Keratinocyte (primary cell): ENCODE measurements at regions not wholly inside any gene's neighbourhood (a gene's known extent, or its start where the extent isn't known, plus 50 kb on each side); places are given as distances from the start of the nearest gene placed in this dataset.
"Not testable (repeated sequence)": the region's sequence is repeated elsewhere in the genome, so short reads cannot be mapped to it uniquely, and the experiment has no call there.

Source experiments
- DNase-seq: peaks from one replicate; pipeline ENCODE4 v3.0.0-alpha.2; 2011; ENCODE audit warnings: low read depth, missing footprints, low spot score
- FAIRE-seq: peaks from 2 replicates; lab custom pipeline; 2011; peaks lifted over from hg19 to GRCh38; lab: Jason Lieb, UNC
- H2AFZ ChIP-seq: 2 replicates; pipeline ENCODE4 v1.6.0; 2012; ENCODE audit warnings: low read length, control low read depth, inconsistent platforms; ENCODE audit not compliant: control insufficient read depth
- H3K27ac ChIP-seq: 2 replicates; pipeline ENCODE4 v1.5.1; 2011; ENCODE audit warnings: low read length; ENCODE audit not compliant: control insufficient read depth, insufficient read depth
- H3K27me3 ChIP-seq: 3 replicates; pipeline ENCODE4 v1.6.0; 2011; ENCODE audit warnings: low read length; ENCODE audit not compliant: control insufficient read depth, insufficient read depth; ENCODE audit errors: extremely low read depth
- H3K36me3 ChIP-seq, 2 experiments: 2 replicates in 1 of 2; 3 replicates in 1 of 2; pipeline ENCODE4 v1.5.1; 2011; ENCODE audit warnings: low read length in 2 of 2, mild to moderate bottlenecking in 1 of 2; ENCODE audit not compliant: control insufficient read depth in 2 of 2, insufficient read depth in 2 of 2; ENCODE audit errors: extremely low read depth in 1 of 2
- H3K4me1 ChIP-seq: 3 replicates; pipeline ENCODE4 v1.5.1; 2011; ENCODE audit warnings: low read length; ENCODE audit not compliant: control insufficient read depth, insufficient read depth; ENCODE audit errors: extremely low read depth
- H3K4me2 ChIP-seq: 3 replicates; pipeline ENCODE4 v1.6.0; 2011; ENCODE audit warnings: low read depth, low read length; ENCODE audit not compliant: control insufficient read depth, insufficient read depth; ENCODE audit errors: extremely low read depth
- H3K4me3 ChIP-seq, 3 experiments: fragments of 200-600 bp in 1 of 3; sonication (generic) in 1 of 3; 2 replicates in 2 of 3; 3 replicates in 1 of 3; pipeline ENCODE4 v1.5.1; 2011 to 2016; ENCODE audit warnings: low read length in 3 of 3, mild to moderate bottlenecking in 3 of 3, control low read depth in 2 of 3, inconsistent platforms in 1 of 3, low read depth in 1 of 3, mixed read lengths in 1 of 3, mixed run types in 1 of 3, moderate library complexity in 1 of 3; ENCODE audit not compliant: control insufficient read depth in 2 of 3, insufficient read depth in 2 of 3; ENCODE audit errors: extremely low read depth in 1 of 3
- H3K79me2 ChIP-seq: 2 replicates; pipeline ENCODE4 v1.6.0; 2012; ENCODE audit warnings: low read length; ENCODE audit not compliant: control insufficient read depth, insufficient read depth
- H3K9ac ChIP-seq: 3 replicates; pipeline ENCODE4 v1.6.0; 2011; ENCODE audit warnings: low read length; ENCODE audit not compliant: control insufficient read depth, insufficient read depth; ENCODE audit errors: extremely low read depth
- H3K9me1 ChIP-seq: 3 replicates; pipeline ENCODE4 v1.6.0; 2011; ENCODE audit warnings: low read length; ENCODE audit not compliant: control insufficient read depth, insufficient read depth; ENCODE audit errors: extremely low read depth
- H3K9me3 ChIP-seq: 2 replicates; pipeline ENCODE4 v1.5.1; 2012; ENCODE audit warnings: low read depth, low read length; ENCODE audit not compliant: control insufficient read depth
- H4K20me1 ChIP-seq: 3 replicates; pipeline ENCODE4 v1.6.0; 2011; ENCODE audit warnings: low read length; ENCODE audit not compliant: control insufficient read depth, insufficient read depth; ENCODE audit errors: extremely low read depth
- EZH2 ChIP-seq: IDR thresholded peaks from one replicate; pipeline ENCODE4 v1.6.1; 2012; ENCODE audit warnings: inconsistent platforms, mild to moderate bottlenecking, low read length, moderate library complexity
- dilution Hi-C: fragments of 300-500 bp; cut with MboI; formaldehyde crosslinking; loops from one replicate; pipeline ENCODE4 v1.7.0; 2020; ENCODE audit warnings: low sequenced_read_pairs; ENCODE audit not compliant: extremely low pct_ligation_motif_present
- TF ChIP-seq, protein P1 (sequence below), 3 experiments: IDR thresholded peaks in 1 of 3; conservative IDR thresholded peaks in 1 of 3; optimal IDR thresholded peaks in 1 of 3; 2 replicates in 2 of 3; 3 replicates in 1 of 3; pipeline versions ENCODE3 to v1.5.1; 2011; ENCODE audit warnings: low read length in 3 of 3, mild to moderate bottlenecking in 3 of 3, moderate library complexity in 2 of 3, control low read depth in 1 of 3, inconsistent platforms in 1 of 3; ENCODE audit not compliant: insufficient read depth in 2 of 3; ENCODE audit errors: extremely low read depth in 1 of 3

DNA sequence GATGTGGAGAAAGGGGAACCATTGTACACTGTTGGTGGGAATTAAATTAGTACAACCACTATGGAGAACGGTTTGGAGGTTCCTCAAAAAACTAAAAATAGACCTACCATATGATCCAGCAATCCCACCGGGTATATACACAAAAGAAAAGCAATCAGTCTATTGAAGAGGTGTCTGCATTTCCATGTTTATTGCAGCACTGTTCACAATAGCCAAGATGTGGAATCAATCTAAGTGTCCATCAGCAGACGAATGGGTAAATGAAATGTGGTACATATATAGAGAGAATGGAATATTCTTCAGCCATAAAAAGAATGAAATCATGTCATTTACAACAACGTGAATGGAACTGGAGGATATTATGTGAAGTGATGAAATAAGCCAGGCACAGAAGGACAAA, 208.1 kb downstream of the TRIML1 start:
- Histone ChIP-seq H3K27me3 (no peaks in the 10 kb centered on the region), H3K4me1 (no peaks in the 10 kb centered on the region), H3K9me1 (no peaks in the 10 kb centered on the region), H2AFZ (no peak overlapping the region), H3K9me3 (peaks cover 3% of the 10 kb centered on the region), H3K4me3 (no peak overlapping the region), H3K9ac (no peak overlapping the region), H3K4me2 (no peak overlapping the region), H3K27ac (no peak overlapping the region), H3K36me3 (no peaks in the 10 kb centered on the region), H3K79me2 (no peaks in the 10 kb centered on the region), H4K20me1 (no peaks in the 10 kb centered on the region)
- DNase-seq, result no peak
- no peak for TF ChIP-seq EZH2
- TF ChIP-seq, protein P1, sequence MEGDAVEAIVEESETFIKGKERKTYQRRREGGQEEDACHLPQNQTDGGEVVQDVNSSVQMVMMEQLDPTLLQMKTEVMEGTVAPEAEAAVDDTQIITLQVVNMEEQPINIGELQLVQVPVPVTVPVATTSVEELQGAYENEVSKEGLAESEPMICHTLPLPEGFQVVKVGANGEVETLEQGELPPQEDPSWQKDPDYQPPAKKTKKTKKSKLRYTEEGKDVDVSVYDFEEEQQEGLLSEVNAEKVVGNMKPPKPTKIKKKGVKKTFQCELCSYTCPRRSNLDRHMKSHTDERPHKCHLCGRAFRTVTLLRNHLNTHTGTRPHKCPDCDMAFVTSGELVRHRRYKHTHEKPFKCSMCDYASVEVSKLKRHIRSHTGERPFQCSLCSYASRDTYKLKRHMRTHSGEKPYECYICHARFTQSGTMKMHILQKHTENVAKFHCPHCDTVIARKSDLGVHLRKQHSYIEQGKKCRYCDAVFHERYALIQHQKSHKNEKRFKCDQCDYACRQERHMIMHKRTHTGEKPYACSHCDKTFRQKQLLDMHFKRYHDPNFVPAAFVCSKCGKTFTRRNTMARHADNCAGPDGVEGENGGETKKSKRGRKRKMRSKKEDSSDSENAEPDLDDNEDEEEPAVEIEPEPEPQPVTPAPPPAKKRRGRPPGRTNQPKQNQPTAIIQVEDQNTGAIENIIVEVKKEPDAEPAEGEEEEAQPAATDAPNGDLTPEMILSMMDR (optimal IDR thresholded peaks at IDR 0.05 in 1 of 3, IDR thresholded peaks at IDR 0.05 in 1 of 3, conservative IDR thresholded peaks at IDR 0.05 in 1 of 3; ENCODE audit: extremely low read depth in 1 of 3, insufficient read depth in 2 of 3, low read length in 3 of 3), result no peak
- dilution Hi-C loops, result no loop called here
- no peak for FAIRE-seq

DNA sequence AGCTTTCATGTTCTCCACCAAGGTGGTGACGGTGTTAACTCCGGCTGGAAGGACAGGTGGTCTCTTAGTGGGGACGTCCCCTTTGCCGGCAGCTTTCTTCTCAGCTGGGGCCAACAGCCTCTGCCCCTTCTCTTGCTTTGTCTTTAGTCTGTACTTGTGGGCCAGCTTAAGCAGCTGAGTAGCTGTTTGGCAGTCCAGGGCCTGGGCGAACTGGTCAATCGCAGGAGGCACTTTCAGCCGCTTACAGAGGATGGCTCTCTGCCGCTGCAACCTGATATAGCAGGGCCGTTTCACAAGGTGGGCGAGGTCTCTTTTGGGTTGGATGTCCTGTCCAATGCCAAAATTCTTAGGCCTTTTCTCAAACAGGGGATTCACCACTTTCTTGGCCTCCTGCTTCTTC, 210.3 kb downstream of the TRIML1 start:
- DNase-seq, H2AFZ ChIP-seq, H3K9me3 ChIP-seq, H3K27me3 ChIP-seq, H3K9ac ChIP-seq, FAIRE-seq, dilution Hi-C loops, H4K20me1 ChIP-seq, H3K4me1 ChIP-seq, H3K27ac ChIP-seq, H3K36me3 ChIP-seq, H3K9me1 ChIP-seq, H3K4me2 ChIP-seq, H3K4me3 ChIP-seq, H3K79me2 ChIP-seq: not testable (repeated sequence)

DNA sequence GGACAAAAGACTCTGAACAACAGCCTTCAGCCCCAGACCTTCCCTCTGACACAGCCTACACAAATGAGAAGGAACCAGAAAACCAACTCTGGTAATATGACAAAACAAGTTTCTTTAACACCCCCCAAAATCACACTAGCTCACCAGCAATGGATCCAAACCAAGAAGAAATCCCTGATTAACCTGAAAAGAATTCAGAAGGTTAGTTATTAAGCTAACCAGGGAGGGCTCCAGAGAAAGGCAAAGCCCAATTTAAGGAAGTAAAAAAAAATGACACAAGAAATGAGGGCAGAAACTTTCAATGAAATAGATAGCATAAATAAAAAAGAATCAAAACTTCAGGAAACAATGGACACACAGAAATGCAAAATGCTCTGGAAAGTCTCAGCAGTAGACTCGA, 224.0 kb downstream of the TRIML1 start:
- Histone ChIP-seq H3K79me2 (no peaks in the 10 kb centered on the region), H3K36me3 (no peaks in the 10 kb centered on the region), H3K9ac (no peak overlapping the region), H2AFZ (no peak overlapping the region), H3K27me3 (no peaks in the 10 kb centered on the region), H3K4me3 (no peak overlapping the region), H4K20me1 (no peaks in the 10 kb centered on the region), H3K4me1 (no peaks in the 10 kb centered on the region), H3K4me2 (no peak overlapping the region), H3K27ac (no peak overlapping the region), H3K9me1 (no peaks in the 10 kb centered on the region), H3K9me3 (no peaks in the 10 kb centered on the region)
- dilution Hi-C loops, result no loop called here
- TF ChIP-seq, protein P1 (optimal IDR thresholded peaks at IDR 0.05 in 1 of 3, IDR thresholded peaks at IDR 0.05 in 1 of 3, conservative IDR thresholded peaks at IDR 0.05 in 1 of 3; ENCODE audit: extremely low read depth in 1 of 3, insufficient read depth in 2 of 3, low read length in 3 of 3), result no peak
- no peak for TF ChIP-seq EZH2
- FAIRE-seq (no peak), DNase-seq (no peak)
